Neural cell (in vitro differentiated cells): ENCODE measurements at regions not wholly inside any gene's neighbourhood (a gene's known extent, or its start where the extent isn't known, plus 50 kb on each side); places are given as distances from the start of the nearest gene placed in this dataset.
A peak's percentile ranks its signal among the peaks of the same experiment; 100 is the strongest.

Source experiments
- H2AFZ ChIP-seq: fragments of 200-600, 300-800 bp; sonication (generic), shearing (Covaris generic); 2 replicates; pipeline ENCODE4 v1.6.0; 2014; ENCODE audit warnings: low read depth, mild to moderate bottlenecking, antibody characterized with exemption, low read length, moderate library complexity
- H3F3A ChIP-seq: fragments of 200-600 bp; shearing (Covaris generic); 2 replicates; pipeline ENCODE4 v1.6.1; 2016; ENCODE audit warnings: mild to moderate bottlenecking, moderate library complexity, mixed read lengths, antibody characterized with exemption, low read length; ENCODE audit not compliant: insufficient read depth, poor library complexity, severe bottlenecking
- H3K27ac ChIP-seq: fragments of 200-600, 300-800 bp; sonication (generic), shearing (Covaris generic); 2 replicates; pipeline ENCODE4 v1.5.1; 2014; ENCODE audit warnings: mild to moderate bottlenecking, low read length, moderate library complexity
- H3K27me3 ChIP-seq: fragments of 300-800, 200-600 bp; sonication (generic), shearing (Covaris generic); 2 replicates; pipeline ENCODE4 v1.6.0; 2014; ENCODE audit warnings: mild to moderate bottlenecking, low read depth, low read length, moderate library complexity; ENCODE audit not compliant: insufficient read depth
- H3K36me3 ChIP-seq: fragments of 300-800, 200-600 bp; sonication (generic), shearing (Covaris generic); 2 replicates; pipeline ENCODE4 v1.5.1; 2014; ENCODE audit warnings: mild to moderate bottlenecking, antibody characterized with exemption, low read length, moderate library complexity; ENCODE audit not compliant: insufficient read depth
- H3K4me2 ChIP-seq: fragments of 300-800, 200-600 bp; sonication (generic), shearing (Covaris generic); 2 replicates; pipeline ENCODE4 v1.6.0; 2014; ENCODE audit warnings: mild to moderate bottlenecking, low read length
- H3K4me3 ChIP-seq: fragments of 300-800, 200-600 bp; sonication (generic), shearing (Covaris generic); 2 replicates; pipeline ENCODE4 v1.5.1; 2014; ENCODE audit warnings: mild to moderate bottlenecking, low read length, moderate library complexity
- H3K79me2 ChIP-seq: fragments of 200-600 bp; shearing (Covaris generic); replicated peaks from 2 replicates; pipeline ENCODE4 v1.6.0; 2014; ENCODE audit warnings: mild to moderate bottlenecking, low read length, moderate library complexity; ENCODE audit not compliant: insufficient read depth
- H3K9ac ChIP-seq: fragments of 300-800, 200-600 bp; sonication (generic), shearing (Covaris generic); 2 replicates; pipeline ENCODE4 v1.6.1; 2016; ENCODE audit warnings: mild to moderate bottlenecking, low read length, mixed read lengths
- H3K9me2 ChIP-seq: fragments of 200-600 bp; shearing (Covaris generic); 2 replicates; pipeline ENCODE4 v1.6.1; 2016; ENCODE audit warnings: mild to moderate bottlenecking, low read length, mixed read lengths; ENCODE audit not compliant: insufficient read depth
- H3K9me3 ChIP-seq: fragments of 200-600, 300-800 bp; sonication (generic), shearing (Covaris generic); 2 replicates; pipeline ENCODE4 v1.6.1; 2016; ENCODE audit warnings: mild to moderate bottlenecking, mixed run types, low read length, moderate library complexity, mixed read lengths
- H4K20me1 ChIP-seq: fragments of 200-600 bp; shearing (Covaris generic); 2 replicates; pipeline ENCODE4 v1.6.1; 2016; ENCODE audit warnings: mild to moderate bottlenecking, mixed run types; ENCODE audit not compliant: insufficient read depth
- EZH2 ChIP-seq: fragments of 200-600, 300-800 bp; shearing (Covaris generic), sonication (generic); IDR thresholded peaks from 2 replicates; pipeline ENCODE4 v1.6.1; 2014; ENCODE audit warnings: antibody characterized with exemption, low read length, borderline replicate concordance, mild to moderate bottlenecking; ENCODE audit not compliant: insufficient read depth, poor library complexity, severe bottlenecking
- MXI1 ChIP-seq: fragments of 450-650 bp; conservative IDR thresholded peaks from 2 replicates; pipeline ENCODE4 v1.6.1; 2014; ENCODE audit warnings: antibody characterized with exemption, mild to moderate bottlenecking; ENCODE audit not compliant: poor library complexity, severe bottlenecking
- POLR2AphosphoS5 ChIP-seq: IDR thresholded peaks from 2 replicates; pipeline ENCODE4 v1.6.1; 2012
- RAD21 ChIP-seq: fragments of 450-650 bp; conservative IDR thresholded peaks from 2 replicates; pipeline ENCODE4 v1.6.1; 2014; ENCODE audit warnings: antibody characterized with exemption, mild to moderate bottlenecking, moderate library complexity
- TAF1 ChIP-seq: IDR thresholded peaks from 2 replicates; pipeline ENCODE4 v1.6.1; 2012; ENCODE audit warnings: low read depth
- TF ChIP-seq, protein P1 (sequence below): IDR thresholded peaks from 2 replicates; pipeline ENCODE4 v1.6.1; 2012; ENCODE audit warnings: borderline replicate concordance
- TF ChIP-seq, protein P2 (sequence below): fragments of 450-650 bp; IDR thresholded peaks from 2 replicates; pipeline ENCODE4 v1.5.1; 2014; ENCODE audit warnings: antibody characterized with exemption, mild to moderate bottlenecking, moderate library complexity; ENCODE audit not compliant: poor library complexity, severe bottlenecking

DNA sequence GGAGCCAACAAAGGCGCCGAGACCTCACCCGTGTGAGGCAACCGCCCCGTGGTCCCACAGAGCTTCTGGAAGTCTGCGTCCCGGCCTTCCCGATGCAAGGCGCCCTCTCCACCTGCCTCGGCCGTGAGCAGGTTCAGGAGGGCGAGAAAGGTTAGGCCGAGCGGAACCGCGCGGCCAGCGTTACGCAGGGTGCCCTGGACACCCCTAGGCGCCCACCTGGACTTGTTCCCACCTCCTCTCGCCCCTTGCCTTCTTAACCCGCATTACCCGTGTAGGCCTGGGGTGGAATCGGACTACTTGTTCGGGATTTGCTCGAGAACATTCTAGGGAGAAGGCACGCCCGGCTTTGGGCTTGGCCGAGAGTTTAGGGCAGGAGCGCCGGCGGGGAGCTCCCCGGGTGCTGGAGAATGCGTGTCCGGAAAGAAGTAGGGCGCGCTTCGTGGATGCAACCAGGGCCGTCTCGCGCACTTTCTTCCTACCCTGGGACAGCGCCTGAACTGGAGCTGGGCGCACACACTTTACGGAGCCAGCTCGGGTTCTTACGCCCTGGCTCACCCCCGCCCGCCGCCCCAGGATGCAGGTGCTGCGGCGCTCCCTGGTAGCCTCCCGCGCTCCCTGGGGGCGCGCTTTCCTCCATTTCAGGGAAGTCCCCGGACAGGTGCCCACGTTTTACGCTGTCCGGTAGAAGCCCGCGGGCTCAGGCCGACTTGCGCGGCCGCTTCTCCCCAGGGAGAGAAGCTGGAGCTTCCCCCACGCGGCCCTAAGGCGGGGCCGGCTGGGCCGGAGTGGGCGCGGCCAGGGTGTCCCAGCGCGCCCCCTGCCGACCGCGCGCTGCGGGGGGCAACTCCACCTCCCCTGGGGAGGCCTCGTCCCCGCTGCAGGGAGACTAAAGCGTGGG, 74.5 kb downstream of the INSIG1 start:
- Histone ChIP-seq H3F3A (no peaks in the 10 kb centered on the region), H4K20me1 (no peaks in the 10 kb centered on the region), H3K9ac (no peak overlapping the region), H3K9me3 (no peaks in the 10 kb centered on the region), H3K9me2 (no peaks in the 10 kb centered on the region), H3K4me2 (no peak overlapping the region), H2AFZ (no peak overlapping the region), H3K79me2 (no peaks in the 10 kb centered on the region), H3K27ac (no peak overlapping the region), H3K4me3 (no peak overlapping the region), H3K27me3 (peaks cover 87% of the 10 kb centered on the region), H3K36me3 (no peaks in the 10 kb centered on the region)
- no peak for TF ChIP-seq TAF1
- TF ChIP-seq RAD21 = no peak
- TF ChIP-seq POLR2AphosphoS5 = no peak
- no peak for TF ChIP-seq MXI1
- TF ChIP-seq, protein P1, sequence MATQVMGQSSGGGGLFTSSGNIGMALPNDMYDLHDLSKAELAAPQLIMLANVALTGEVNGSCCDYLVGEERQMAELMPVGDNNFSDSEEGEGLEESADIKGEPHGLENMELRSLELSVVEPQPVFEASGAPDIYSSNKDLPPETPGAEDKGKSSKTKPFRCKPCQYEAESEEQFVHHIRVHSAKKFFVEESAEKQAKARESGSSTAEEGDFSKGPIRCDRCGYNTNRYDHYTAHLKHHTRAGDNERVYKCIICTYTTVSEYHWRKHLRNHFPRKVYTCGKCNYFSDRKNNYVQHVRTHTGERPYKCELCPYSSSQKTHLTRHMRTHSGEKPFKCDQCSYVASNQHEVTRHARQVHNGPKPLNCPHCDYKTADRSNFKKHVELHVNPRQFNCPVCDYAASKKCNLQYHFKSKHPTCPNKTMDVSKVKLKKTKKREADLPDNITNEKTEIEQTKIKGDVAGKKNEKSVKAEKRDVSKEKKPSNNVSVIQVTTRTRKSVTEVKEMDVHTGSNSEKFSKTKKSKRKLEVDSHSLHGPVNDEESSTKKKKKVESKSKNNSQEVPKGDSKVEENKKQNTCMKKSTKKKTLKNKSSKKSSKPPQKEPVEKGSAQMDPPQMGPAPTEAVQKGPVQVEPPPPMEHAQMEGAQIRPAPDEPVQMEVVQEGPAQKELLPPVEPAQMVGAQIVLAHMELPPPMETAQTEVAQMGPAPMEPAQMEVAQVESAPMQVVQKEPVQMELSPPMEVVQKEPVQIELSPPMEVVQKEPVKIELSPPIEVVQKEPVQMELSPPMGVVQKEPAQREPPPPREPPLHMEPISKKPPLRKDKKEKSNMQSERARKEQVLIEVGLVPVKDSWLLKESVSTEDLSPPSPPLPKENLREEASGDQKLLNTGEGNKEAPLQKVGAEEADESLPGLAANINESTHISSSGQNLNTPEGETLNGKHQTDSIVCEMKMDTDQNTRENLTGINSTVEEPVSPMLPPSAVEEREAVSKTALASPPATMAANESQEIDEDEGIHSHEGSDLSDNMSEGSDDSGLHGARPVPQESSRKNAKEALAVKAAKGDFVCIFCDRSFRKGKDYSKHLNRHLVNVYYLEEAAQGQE = no peak
- peak; percentile 67 for TF ChIP-seq EZH2
- TF ChIP-seq, protein P2, sequence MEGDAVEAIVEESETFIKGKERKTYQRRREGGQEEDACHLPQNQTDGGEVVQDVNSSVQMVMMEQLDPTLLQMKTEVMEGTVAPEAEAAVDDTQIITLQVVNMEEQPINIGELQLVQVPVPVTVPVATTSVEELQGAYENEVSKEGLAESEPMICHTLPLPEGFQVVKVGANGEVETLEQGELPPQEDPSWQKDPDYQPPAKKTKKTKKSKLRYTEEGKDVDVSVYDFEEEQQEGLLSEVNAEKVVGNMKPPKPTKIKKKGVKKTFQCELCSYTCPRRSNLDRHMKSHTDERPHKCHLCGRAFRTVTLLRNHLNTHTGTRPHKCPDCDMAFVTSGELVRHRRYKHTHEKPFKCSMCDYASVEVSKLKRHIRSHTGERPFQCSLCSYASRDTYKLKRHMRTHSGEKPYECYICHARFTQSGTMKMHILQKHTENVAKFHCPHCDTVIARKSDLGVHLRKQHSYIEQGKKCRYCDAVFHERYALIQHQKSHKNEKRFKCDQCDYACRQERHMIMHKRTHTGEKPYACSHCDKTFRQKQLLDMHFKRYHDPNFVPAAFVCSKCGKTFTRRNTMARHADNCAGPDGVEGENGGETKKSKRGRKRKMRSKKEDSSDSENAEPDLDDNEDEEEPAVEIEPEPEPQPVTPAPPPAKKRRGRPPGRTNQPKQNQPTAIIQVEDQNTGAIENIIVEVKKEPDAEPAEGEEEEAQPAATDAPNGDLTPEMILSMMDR = no peak

DNA sequence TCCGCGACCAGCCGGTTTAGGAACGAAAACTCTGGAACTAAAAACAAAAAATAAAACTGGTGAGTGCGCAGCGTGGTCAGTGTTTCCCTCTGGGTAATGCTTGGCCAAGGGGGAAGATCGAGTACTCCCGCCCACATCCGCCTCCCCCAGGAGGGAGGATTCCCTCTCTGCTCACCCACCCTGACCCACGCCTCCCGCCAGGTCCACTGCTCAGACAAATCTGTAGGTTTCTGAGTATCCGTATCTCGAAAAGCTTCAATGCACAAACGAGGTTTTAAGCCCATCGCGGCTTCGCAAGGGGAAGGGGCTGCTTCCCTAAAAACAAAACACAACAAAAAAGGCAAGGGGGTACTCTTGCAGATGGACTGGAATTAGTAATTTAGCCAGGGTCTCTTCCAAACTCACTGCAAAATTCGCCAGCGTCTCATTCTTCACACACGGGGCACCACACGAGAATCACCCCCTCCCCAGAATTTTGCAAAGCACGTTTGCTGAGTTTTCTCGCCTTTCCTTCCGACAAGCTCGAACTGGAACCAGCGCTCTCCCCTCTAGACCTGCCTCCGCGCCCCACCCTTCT, 75.2 kb downstream of the INSIG1 start:
- Histone ChIP-seq H3K79me2 (no peaks in the 10 kb centered on the region), H3K4me2 (no peak overlapping the region), H3K9ac (no peak overlapping the region), H3K27ac (no peak overlapping the region), H4K20me1 (no peaks in the 10 kb centered on the region), H3K9me3 (no peaks in the 10 kb centered on the region), H3K27me3 (peaks cover 94% of the 10 kb centered on the region), H3K36me3 (no peaks in the 10 kb centered on the region), H3K9me2 (no peaks in the 10 kb centered on the region), H3K4me3 (no peak overlapping the region), H2AFZ (no peak overlapping the region), H3F3A (no peaks in the 10 kb centered on the region)
- TF ChIP-seq MXI1 (no peak), TAF1 (no peak), POLR2AphosphoS5 (peak; percentile 6)
